ENCODE measurements at regions not wholly inside any gene's neighbourhood (a gene's known extent, or its start where the extent isn't known, plus 50 kb on each side); places are given as distances from the start of the nearest gene placed in this dataset.
"Not testable (repeated sequence)": the region's sequence is repeated elsewhere in the genome, so short reads cannot be mapped to it uniquely, and the experiment has no call there.

DNA sequence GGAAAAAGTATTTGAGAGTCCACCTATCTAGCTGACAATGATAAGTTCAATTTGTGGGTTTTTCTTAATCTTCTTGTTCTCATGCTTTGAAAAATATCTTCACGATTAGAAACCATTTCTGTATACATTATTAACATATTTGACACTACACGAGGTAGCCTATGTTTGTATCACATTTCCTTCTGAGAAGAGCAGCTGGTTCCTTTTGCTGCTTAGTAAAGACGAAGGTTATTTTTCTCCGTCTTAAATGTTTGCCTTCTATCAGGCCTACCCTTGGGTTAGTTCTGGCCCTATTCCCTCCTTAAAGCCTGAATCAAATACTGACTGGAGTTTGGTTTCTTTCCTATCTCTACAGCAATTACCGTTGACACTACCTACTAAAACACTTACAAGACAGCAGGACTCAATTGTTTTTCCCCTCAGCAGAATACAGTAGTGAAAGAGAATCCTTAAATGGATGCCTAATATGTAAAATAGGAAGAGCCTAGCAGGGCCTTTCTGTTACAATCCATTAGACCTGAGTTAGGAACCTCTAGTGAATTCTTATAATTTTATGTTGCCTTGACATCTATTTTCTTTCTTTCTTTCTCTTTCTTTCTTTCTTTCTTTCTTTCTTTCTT lies 790.4 kb downstream of the EPHA4 start:
- no peak for DNase-seq (ENCODE audit: low read depth)

- no peak for DNase-seq (ENCODE audit: low read depth)
These were observed 789.4 kb downstream of the EPHA4 start for GRCh38 chr2:220782609-220783113.

DNA sequence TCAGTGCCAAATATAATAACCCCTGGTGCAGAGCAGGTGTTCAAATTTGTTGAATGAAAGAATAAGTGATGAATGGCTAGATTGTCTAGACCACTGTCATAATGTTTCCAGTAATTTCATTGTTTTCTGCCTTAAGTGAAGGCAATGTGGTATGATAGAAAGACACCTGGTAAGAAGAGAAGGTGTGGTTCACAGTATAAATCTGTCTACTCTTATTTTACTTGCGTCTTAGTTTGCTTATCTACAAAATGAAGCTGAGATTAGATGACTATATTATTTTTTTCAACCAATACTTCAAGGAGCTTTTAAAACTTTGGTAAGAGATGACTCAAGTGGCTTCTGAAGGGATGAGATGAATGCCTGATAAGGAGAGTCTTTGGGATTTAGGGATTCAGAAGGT lies 788.4 kb downstream of the EPHA4 start:
- DNase-seq (ENCODE audit: low read depth), result no peak

DNA sequence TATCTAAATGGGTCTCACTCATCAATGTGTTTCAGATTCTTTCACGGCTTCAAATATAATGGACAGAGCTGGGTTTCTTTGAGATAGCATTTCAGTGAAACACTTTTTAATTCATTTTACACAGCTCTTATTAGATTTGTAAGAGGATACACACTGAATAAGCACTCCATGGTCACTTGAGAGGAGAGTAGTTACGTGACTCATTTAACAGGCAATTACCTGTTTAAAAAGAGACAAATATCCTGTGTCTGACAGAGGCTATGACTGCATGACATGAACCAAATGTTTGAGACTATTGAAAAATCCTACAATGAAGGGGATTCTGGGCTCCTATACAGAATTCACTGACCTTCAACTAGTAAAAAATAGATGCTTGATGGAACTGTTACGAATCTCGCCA lies 786.9 kb downstream of the EPHA4 start:
- DNase-seq (ENCODE audit: low read depth), result no peak

GRCh38 chr2:220786216-220786615 lies 785.9 kb downstream of the EPHA4 start:
- no peak for DNase-seq (ENCODE audit: low read depth)

DNA sequence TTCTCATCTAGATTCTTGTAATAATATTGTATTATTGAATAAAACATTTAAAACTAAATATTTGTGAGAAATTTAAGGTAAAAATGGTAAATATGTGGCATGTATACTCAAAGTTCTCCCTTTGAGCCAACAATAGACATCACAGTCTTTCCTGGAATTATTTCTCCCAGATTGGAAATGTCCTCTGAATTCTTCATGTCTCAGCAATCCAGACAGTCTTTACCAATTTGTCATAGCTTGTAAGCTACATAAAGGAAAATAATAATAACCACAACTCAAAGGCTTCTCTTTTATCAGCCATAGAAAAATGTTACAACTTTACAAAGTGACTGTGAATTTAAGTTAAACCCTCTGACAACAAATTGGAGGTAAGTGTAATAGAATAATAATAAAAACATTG lies 784.9 kb downstream of the EPHA4 start:
- DNase-seq (ENCODE audit: low read depth), result no peak

- DNase-seq (ENCODE audit: low read depth), result no peak
These were observed 782.1 kb downstream of the EPHA4 start for GRCh38 chr2:220789961-220790360.

- no peak for DNase-seq (ENCODE audit: low read depth)
These were observed 776.4 kb downstream of the EPHA4 start for GRCh38 chr2:220795705-220796104.

DNA sequence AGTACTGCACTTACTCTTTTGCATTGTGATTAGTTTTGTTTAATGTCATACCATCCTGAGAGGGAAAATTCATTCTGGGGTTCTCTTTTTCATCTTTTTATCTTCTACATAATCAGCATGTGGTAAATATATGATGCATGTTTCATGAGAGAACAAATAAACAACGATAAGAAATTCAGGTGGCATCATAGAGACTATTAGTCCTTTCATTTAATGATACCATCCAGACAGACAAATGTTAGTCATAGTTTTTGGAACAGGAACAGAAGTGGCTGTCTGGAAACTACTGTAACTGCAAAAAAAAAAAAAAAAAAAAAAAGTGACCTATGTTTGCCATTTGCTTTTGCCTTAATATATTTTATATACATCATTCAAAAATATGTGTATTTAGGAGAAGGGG lies 761.0 kb downstream of the EPHA4 start:
- no peak for DNase-seq (ENCODE audit: low read depth)

DNA sequence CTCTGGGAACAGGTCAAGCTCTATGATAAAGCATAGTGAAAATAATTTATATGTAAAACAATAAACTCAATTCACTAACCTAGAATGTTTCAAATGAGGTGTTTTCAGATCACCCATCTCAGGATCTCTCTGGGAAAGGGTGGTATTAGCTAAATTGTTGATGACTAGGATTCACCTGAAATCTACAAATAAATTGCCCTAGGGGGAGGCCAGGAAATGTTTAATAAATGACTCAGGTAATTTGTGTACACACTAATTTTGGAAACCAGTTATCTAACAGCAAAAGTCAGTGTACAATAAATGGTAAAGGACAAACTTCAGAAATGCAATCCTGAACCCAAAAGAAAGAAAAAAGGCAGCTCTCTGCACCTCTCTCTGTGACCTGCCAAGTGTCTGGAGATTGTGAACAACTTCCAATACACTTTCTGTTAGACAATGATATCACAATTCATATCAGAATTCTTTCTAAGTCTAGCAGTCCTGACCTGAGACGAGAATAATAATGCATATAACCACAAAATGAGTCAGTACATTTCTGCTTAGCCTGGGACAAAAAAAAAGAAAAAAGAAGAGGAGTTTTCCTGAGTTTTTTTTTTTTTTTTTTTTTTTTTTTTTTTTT lies 760.0 kb downstream of the EPHA4 start:
- no peak for DNase-seq (ENCODE audit: low read depth)

DNA sequence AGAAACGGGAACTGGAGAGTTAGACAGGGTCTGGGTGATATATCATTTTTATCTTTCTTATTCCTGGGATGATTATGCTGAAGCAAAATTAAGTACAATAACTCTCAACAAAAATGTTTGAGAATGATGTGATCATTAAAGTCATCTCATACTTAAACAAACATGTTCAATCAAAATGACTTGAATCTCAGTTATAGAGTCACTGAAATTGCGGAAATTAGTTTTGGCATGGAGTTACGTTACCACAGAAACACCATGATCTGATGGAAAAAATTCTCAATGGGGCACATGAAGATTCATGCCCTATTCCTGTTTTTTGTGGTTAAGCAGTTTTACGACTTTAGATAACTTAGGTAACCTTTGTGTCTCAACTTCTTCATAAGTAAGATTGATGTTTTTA lies 757.7 kb downstream of the EPHA4 start:
- DNase-seq (ENCODE audit: low read depth), result no peak

DNA sequence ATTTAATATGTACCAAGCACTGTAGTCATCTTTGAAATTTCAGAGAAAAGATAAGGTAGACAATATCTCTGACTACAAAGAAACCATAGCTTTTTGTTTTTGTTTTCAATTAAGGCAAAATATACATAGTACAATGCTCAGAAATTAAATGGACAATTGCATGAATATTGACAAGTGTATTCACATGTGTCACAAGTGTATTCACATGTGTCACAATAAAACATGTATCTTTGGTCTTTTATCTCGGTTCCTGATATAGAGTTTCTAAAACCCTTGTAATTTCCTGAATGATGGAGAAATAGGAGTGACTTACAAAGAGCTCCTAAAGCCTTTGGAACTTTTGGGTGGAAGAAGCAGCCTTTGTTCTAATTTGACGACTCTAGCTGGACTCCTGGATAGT lies 756.4 kb downstream of the EPHA4 start:
- no peak for DNase-seq (ENCODE audit: low read depth)

GRCh38 chr2:220821683-220822082 lies 750.4 kb downstream of the EPHA4 start:
- no peak for DNase-seq (ENCODE audit: low read depth)

- not testable (repeated sequence) for DNase-seq (ENCODE audit: low read depth)
These were observed 748.5 kb downstream of the EPHA4 start for GRCh38 chr2:220823590-220823989.

- no peak for DNase-seq (ENCODE audit: low read depth)
These were observed 738.7 kb downstream of the EPHA4 start for GRCh38 chr2:220833446-220833845.

DNA sequence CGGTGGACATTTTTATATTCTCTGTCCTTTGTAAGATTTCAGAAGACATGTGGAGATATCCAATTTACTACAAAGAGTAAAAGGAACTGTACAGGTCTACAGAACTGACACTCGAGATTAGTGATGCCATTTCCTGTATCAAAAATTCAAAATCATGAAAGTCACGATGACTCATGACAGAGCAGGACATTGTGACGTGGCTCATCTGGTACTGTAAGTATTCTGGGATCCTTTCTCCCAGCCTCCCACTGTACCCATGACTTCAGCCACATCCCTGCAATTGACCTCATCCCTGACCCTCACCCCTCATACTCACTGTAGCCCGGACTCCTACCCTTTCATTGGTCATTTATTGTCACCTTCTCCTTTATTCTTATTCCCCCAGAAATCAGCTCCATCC lies 736.5 kb downstream of the EPHA4 start:
- no peak for DNase-seq (ENCODE audit: low read depth)

DNA sequence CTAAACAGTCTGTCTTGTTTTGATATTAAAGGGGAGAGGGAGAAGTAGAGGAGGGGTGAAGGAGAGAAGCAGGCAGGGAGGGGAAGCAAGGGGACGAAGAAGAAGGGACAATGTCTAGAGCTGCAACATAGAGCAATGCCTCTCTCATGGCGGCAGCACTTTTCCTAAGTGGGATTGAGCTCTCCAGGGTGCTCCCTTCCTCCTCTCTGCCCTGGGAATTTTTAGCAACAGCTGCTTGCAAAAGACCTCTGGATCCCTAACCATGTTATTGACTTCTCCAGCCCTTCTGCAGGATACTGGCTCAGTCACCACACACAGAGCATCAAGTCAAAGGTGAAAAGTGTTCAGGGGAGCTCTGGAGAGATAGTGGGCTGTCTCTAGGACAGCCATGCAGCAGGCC lies 734.9 kb downstream of the EPHA4 start:
- no peak for DNase-seq (ENCODE audit: low read depth)

- DNase-seq (ENCODE audit: low read depth), result no peak
These were observed 729.0 kb downstream of the EPHA4 start for GRCh38 chr2:220842901-220843665.

DNA sequence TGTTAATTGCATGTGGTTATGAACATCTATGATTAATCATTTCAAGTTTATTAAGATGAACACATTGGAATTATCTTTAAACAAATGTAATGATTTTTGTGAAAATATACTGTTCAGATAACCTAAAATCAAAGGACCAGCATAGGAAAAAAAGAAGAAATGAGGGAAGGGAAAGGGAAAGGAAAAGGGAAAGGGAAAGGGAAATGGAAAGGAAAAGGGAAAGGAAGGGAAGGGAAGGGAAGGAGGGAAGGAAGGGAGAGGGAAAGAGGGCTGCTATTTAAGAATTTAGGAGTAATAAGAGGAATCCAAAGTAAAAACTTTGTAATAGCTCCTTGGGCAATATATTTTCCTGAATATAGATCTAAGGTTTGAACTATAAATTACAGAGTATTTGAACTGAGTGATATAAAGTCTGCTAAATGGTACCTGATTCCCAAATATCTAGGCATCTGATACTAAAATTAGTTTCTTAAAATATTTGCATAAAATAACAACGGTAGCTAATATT lies 726.3 kb downstream of the EPHA4 start:
- DNase-seq (ENCODE audit: low read depth), result no peak

GRCh38 chr2:220847006-220847405 lies 725.1 kb downstream of the EPHA4 start:
- DNase-seq (ENCODE audit: low read depth), result no peak

DNA sequence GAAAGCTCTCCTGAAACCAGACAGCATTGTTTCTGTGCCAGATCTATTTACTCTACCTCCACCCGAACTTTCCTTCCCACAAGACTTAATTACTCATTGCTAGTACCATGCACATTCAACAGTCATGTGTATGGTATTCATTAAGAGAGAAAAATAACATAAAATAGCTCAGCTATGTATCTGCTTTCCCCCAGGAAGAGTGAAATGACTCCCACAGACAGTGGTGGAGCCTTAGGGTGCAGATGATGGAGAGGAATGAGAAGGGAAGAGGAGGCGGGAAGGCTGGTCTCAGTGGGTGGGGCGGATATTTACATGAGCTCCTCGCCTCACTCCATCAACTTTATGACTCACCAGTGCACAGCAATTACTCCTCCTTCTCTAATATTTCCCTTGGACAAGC lies 724.5 kb downstream of the EPHA4 start:
- no peak for DNase-seq (ENCODE audit: low read depth)

DNA sequence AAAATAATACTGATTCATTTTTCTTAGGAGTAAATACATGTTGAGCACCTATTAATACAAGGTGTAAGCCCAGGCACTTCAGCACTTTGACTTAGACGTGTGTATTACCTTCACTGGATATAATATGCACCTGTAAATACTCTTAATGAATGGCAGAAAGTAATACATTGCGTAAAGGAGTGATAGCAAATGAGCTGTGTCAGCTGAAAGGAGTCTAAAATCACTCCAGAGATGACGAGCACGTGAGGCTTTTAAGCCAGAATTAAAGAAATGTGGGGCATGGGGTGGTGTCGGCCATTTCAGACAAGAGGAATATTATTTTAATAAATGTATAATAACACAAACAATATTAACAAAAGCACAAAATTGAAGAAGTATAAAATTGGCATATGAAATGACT lies 722.7 kb downstream of the EPHA4 start:
- DNase-seq (ENCODE audit: low read depth), result no peak

- DNase-seq (ENCODE audit: low read depth), result no peak
These were observed 722.0 kb downstream of the EPHA4 start for GRCh38 chr2:220850116-220850515.

Measured in stimulated activated CD8-positive, alpha-beta memory T cell treated with anti-CD3 and anti-CD28 coated beads, Interleukin-12 subunit alpha, Interleukin-12 subunit beta, amount 100 ng/mL, for 1 hour (primary cell).